K562 (cell line): ENCODE measurements at regions not wholly inside any gene's neighbourhood (a gene's known extent, or its start where the extent isn't known, plus 50 kb on each side); places are given as distances from the start of the nearest gene placed in this dataset.

Source experiments
- CREM ChIP-seq: IDR thresholded peaks from 2 replicates; pipeline ENCODE4 v1.6.1; 2014; ENCODE audit warnings: antibody characterized with exemption, low read depth
- EWSR1 ChIP-seq: fragments of 450-650 bp; IDR thresholded peaks from 2 replicates; pipeline ENCODE4 v1.6.1; 2018; ENCODE audit warnings: borderline replicate concordance, mild to moderate bottlenecking, low read depth, moderate library complexity; ENCODE audit not compliant: partially characterized antibody
- GTF3C2 ChIP-seq: IDR thresholded peaks from 3 replicates; pipeline ENCODE4 v1.6.1; 2011; ENCODE audit warnings: borderline replicate concordance, mild to moderate bottlenecking, moderate library complexity; ENCODE audit not compliant: insufficient read length; ENCODE audit errors: extremely low read depth
- JUN ChIP-seq, 2 experiments: sonication (generic) in 1 of 2; formaldehyde crosslinking in 1 of 2; IDR thresholded peaks; 2 replicates each; pipeline versions ENCODE4 v1.6.1 to v1.8.0; 2012 to 2022; ENCODE audit warnings: borderline replicate concordance in 2 of 2, mild to moderate bottlenecking in 2 of 2, improper control_type of control experiment in 1 of 2, low read depth in 1 of 2, low read length in 1 of 2, missing genetic modification reagents in 1 of 2
- MEF2D ChIP-seq: conservative IDR thresholded peaks from 2 replicates; pipeline ENCODE4 v1.6.1; 2016; ENCODE audit warnings: low read depth, missing genetic modification characterization, missing compliant biosample characterization
- MYC ChIP-seq, 2 experiments: fragments of 250-450 bp in 1 of 2; sonication (Bioruptor Pico) in 1 of 2; IDR thresholded peaks; 2 replicates each; pipeline versions ENCODE4 v1.5.1 to v1.6.1; 2012 to 2021; ENCODE audit warnings: low read depth in 2 of 2, borderline replicate concordance in 1 of 2, improper control_type of control experiment in 1 of 2, low read length in 1 of 2, mild to moderate bottlenecking in 1 of 2, moderate library complexity in 1 of 2
- NR2C2 ChIP-seq, 2 experiments: fragments of 200-800 bp in 1 of 2; sonication (Bioruptor generic) in 1 of 2; sonication (generic) in 1 of 2; formaldehyde crosslinking in 1 of 2; IDR thresholded peaks; 2 replicates each; pipeline versions ENCODE4 v1.6.1 to v1.8.0; 2016 to 2022; ENCODE audit warnings: mild to moderate bottlenecking in 1 of 2, missing compliant biosample characterization in 1 of 2, missing genetic modification characterization in 1 of 2, missing genetic modification reagents in 1 of 2
- RCOR1 ChIP-seq, 2 experiments: IDR thresholded peaks; 2 replicates each; pipeline ENCODE4 v1.6.1; 2012; ENCODE audit warnings: low read depth in 2 of 2, low read length in 2 of 2, borderline replicate concordance in 1 of 2, improper control_type of control experiment in 1 of 2
- USF2 ChIP-seq: sonication (generic); formaldehyde crosslinking; IDR thresholded peaks from 2 replicates; pipeline ENCODE4 v1.5.0; 2020; ENCODE audit warnings: missing genetic modification reagents
- TF ChIP-seq, protein P1 (sequence below): IDR thresholded peaks from 2 replicates; pipeline ENCODE4 v1.6.1; 2016; ENCODE audit warnings: missing genetic modification characterization, missing compliant biosample characterization
- TF ChIP-seq, protein P2 (sequence below), 3 experiments: IDR thresholded peaks in 2 of 3; conservative IDR thresholded peaks in 1 of 3; 2 replicates each; pipeline ENCODE4 v1.5.1; 2011 to 2012; ENCODE audit warnings: low read length in 3 of 3, mild to moderate bottlenecking in 3 of 3, control low read depth in 2 of 3, improper control_type of control experiment in 1 of 3, inconsistent platforms in 1 of 3, low read depth in 1 of 3, mixed read lengths in 1 of 3, moderate library complexity in 1 of 3; ENCODE audit not compliant: insufficient read depth in 2 of 3

- TF ChIP-seq EWSR1: no peak
- TF ChIP-seq GTF3C2: no peak
- TF ChIP-seq CREM: no peak
- TF ChIP-seq, protein P1, sequence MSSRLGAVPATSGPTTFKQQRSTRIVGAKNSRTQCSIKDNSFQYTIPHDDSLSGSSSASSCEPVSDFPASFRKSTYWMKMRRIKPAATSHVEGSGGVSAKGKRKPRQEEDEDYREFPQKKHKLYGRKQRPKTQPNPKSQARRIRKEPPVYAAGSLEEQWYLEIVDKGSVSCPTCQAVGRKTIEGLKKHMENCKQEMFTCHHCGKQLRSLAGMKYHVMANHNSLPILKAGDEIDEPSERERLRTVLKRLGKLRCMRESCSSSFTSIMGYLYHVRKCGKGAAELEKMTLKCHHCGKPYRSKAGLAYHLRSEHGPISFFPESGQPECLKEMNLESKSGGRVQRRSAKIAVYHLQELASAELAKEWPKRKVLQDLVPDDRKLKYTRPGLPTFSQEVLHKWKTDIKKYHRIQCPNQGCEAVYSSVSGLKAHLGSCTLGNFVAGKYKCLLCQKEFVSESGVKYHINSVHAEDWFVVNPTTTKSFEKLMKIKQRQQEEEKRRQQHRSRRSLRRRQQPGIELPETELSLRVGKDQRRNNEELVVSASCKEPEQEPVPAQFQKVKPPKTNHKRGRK (tag): no peak
- no peak for TF ChIP-seq MYC (IDR thresholded peaks at IDR 0.05; ENCODE audit: low read depth, low read length)
- no peak for TF ChIP-seq MYC (CRISPR knock-in tag; IDR thresholded peaks at IDR 0.05; ENCODE audit: borderline replicate concordance, low read depth)
- no peak for TF ChIP-seq RCOR1 (IDR thresholded peaks at IDR 0.05; ENCODE audit: borderline replicate concordance in 1 of 2, low read depth in 2 of 2, low read length in 2 of 2)
- TF ChIP-seq MEF2D: no peak
- TF ChIP-seq, protein P2, sequence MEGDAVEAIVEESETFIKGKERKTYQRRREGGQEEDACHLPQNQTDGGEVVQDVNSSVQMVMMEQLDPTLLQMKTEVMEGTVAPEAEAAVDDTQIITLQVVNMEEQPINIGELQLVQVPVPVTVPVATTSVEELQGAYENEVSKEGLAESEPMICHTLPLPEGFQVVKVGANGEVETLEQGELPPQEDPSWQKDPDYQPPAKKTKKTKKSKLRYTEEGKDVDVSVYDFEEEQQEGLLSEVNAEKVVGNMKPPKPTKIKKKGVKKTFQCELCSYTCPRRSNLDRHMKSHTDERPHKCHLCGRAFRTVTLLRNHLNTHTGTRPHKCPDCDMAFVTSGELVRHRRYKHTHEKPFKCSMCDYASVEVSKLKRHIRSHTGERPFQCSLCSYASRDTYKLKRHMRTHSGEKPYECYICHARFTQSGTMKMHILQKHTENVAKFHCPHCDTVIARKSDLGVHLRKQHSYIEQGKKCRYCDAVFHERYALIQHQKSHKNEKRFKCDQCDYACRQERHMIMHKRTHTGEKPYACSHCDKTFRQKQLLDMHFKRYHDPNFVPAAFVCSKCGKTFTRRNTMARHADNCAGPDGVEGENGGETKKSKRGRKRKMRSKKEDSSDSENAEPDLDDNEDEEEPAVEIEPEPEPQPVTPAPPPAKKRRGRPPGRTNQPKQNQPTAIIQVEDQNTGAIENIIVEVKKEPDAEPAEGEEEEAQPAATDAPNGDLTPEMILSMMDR (IDR thresholded peaks at IDR 0.05 in 2 of 3, conservative IDR thresholded peaks at IDR 0.05 in 1 of 3; ENCODE audit: insufficient read depth in 2 of 3, low read depth in 1 of 3, low read length in 3 of 3): no peak
- no peak for TF ChIP-seq USF2 (CRISPR knock-in tag)
- no peak for TF ChIP-seq NR2C2 (CRISPR knock-in tag; IDR thresholded peaks at IDR 0.05)
- TF ChIP-seq NR2C2 (tag; IDR thresholded peaks at IDR 0.05): no peak
- TF ChIP-seq JUN (IDR thresholded peaks at IDR 0.05; ENCODE audit: borderline replicate concordance, low read depth, low read length): no peak
- TF ChIP-seq JUN (CRISPR knock-in tag; IDR thresholded peaks at IDR 0.05; ENCODE audit: borderline replicate concordance): no peak
Measured at GRCh38 chr13:73745190-73745589, 389.0 kb downstream of the KLF12 start.
